OCI-LY1 (cell line): ENCODE measurements at regions not wholly inside any gene's neighbourhood (a gene's known extent, or its start where the extent isn't known, plus 50 kb on each side); places are given as distances from the start of the nearest gene placed in this dataset.

Experiments
- H2AFZ ChIP-seq: fragments of 200-600 bp; sonication (generic), shearing (Covaris generic); 2 replicates; pipeline ENCODE4 v1.6.0; 2014; ENCODE audit warnings: antibody characterized with exemption, mild to moderate bottlenecking, low read length
- H3F3A ChIP-seq: fragments of 200-600 bp; sonication (generic), shearing (Covaris generic); 2 replicates; pipeline ENCODE4 v1.6.0; 2014; ENCODE audit warnings: mild to moderate bottlenecking, antibody characterized with exemption, low read length, moderate library complexity; ENCODE audit not compliant: insufficient read depth
- H3K27ac ChIP-seq: fragments of 200-600 bp; sonication (generic); 2 replicates; pipeline ENCODE4 v1.5.1; 2014; ENCODE audit warnings: low read length, mixed run types, mild to moderate bottlenecking, low read depth; ENCODE audit not compliant: poor library complexity, severe bottlenecking
- H3K27me3 ChIP-seq: fragments of 200-600 bp; sonication (generic); 2 replicates; pipeline ENCODE4 v1.6.0; 2014; ENCODE audit warnings: antibody characterized with exemption, mild to moderate bottlenecking, low read length, moderate library complexity; ENCODE audit not compliant: insufficient read depth
- H3K36me3 ChIP-seq: fragments of 200-600 bp; sonication (generic); 2 replicates; pipeline ENCODE4 v1.6.1; 2014; ENCODE audit warnings: mild to moderate bottlenecking, antibody characterized with exemption, low read length, moderate library complexity, mixed read lengths; ENCODE audit not compliant: insufficient read depth
- H3K4me1 ChIP-seq: fragments of 200-600 bp; sonication (generic); 2 replicates; pipeline ENCODE4 v1.5.1; 2014; ENCODE audit warnings: mild to moderate bottlenecking, low read length, moderate library complexity; ENCODE audit not compliant: insufficient read depth, severe bottlenecking
- H3K4me2 ChIP-seq: fragments of 200-600 bp; sonication (generic), shearing (Covaris generic); 2 replicates; pipeline ENCODE4 v1.6.1; 2014; ENCODE audit warnings: low read length
- H3K4me3 ChIP-seq: fragments of 200-600 bp; sonication (generic); 2 replicates; pipeline ENCODE4 v1.5.1; 2014; ENCODE audit warnings: low read length, low read depth, mild to moderate bottlenecking, mixed read lengths; ENCODE audit not compliant: poor library complexity, severe bottlenecking
- H3K79me2 ChIP-seq: fragments of 200-600 bp; shearing (Covaris generic); 2 replicates; pipeline ENCODE4 v1.6.1; 2016; ENCODE audit warnings: mixed run types, low read length, mixed read lengths; ENCODE audit not compliant: insufficient read depth
- H3K9ac ChIP-seq: fragments of 200-600 bp; sonication (generic), shearing (Covaris generic); 2 replicates; pipeline ENCODE4 v1.6.1; 2014; ENCODE audit warnings: mild to moderate bottlenecking, low read length, mixed read lengths
- H3K9me2 ChIP-seq: fragments of 200-600 bp; sonication (generic), shearing (Covaris generic); 2 replicates; pipeline ENCODE4 v1.6.1; 2014; ENCODE audit warnings: low read depth, mild to moderate bottlenecking, low read length, mixed read lengths
- H3K9me3 ChIP-seq: fragments of 200-600 bp; shearing (Covaris generic); 2 replicates; pipeline ENCODE4 v1.6.1; 2014; ENCODE audit warnings: low read length, mixed read lengths
- H4K20me1 ChIP-seq: fragments of 200-600 bp; sonication (generic), shearing (Covaris generic); 2 replicates; pipeline ENCODE4 v1.6.0; 2016; ENCODE audit warnings: mild to moderate bottlenecking, low read length; ENCODE audit not compliant: insufficient read depth
- CTCF ChIP-seq: fragments of 200-600 bp; sonication (generic), shearing (Covaris generic); IDR thresholded peaks from 2 replicates; pipeline ENCODE4 v1.5.1; 2017; ENCODE audit warnings: mild to moderate bottlenecking, antibody characterized with exemption, low read length, moderate library complexity, mixed read lengths
- EZH2 ChIP-seq: fragments of 200-600 bp; sonication (generic), shearing (Covaris generic); IDR thresholded peaks from 2 replicates; pipeline ENCODE4 v1.8.0; 2017; ENCODE audit warnings: borderline replicate concordance, mixed run types, mild to moderate bottlenecking, antibody characterized with exemption, low read length, moderate library complexity, mixed read lengths

- H3K27me3 ChIP-seq = no peaks in the 10 kb centered on the region; the same call in 1 of the 2 replicates
- H3K79me2 ChIP-seq = no peaks in the 10 kb centered on the region
- H3K9ac ChIP-seq = no peak overlapping the region
- no peak overlapping the region for H3K27ac ChIP-seq
- H3K4me1 ChIP-seq = no peaks in the 10 kb centered on the region
- no peaks in the 10 kb centered on the region for H4K20me1 ChIP-seq
- H2AFZ ChIP-seq = no peak overlapping the region
- TF ChIP-seq EZH2 = no peak
- TF ChIP-seq CTCF = no peak
- H3K36me3 ChIP-seq = no peaks in the 10 kb centered on the region
- no peak overlapping the region for H3K4me3 ChIP-seq
- no peaks in the 10 kb centered on the region for H3K9me3 ChIP-seq
- no peaks in the 10 kb centered on the region for H3K9me2 ChIP-seq
- no peak overlapping the region for H3K4me2 ChIP-seq
- no peaks in the 10 kb centered on the region for H3F3A ChIP-seq
These were observed 1835.8 kb upstream of the TENM3 start for GRCh38 chr4:180407275-180407885.

DNA sequence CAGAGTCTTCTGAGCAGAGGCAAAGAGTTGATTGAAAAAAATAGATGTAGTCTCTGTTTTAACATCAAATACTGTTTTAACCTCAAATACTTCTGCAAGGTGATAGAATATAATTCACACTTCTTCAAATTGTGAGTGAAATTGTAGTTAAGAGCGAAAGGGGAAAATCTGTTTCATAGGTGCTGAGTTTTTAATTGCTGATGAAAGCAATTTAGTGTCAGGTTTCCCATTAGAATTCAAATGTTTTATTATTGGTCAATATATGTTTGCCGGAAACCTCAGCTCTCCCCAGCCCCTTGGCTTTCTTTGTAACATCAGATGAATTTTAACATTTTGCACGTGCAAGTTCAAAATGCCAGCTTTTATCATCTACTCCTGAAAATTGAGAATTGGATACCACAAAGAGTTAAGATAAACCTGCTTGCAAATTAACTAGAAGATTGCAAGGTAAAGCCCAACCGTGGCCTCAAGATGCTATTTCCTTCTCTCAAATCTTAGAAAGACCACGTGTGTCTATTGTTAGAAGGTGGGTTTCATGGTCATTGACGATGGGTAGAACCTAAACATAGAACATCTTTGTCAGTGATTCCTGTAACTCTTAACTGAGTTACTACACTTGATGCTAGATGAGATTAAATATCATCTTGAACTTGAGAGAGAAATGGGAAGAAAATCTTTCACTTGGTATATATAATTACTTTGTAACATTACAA, 1824.2 kb upstream of the TENM3 start:
- Histone ChIP-seq H3K4me2 (no peak overlapping the region), H3K79me2 (no peaks in the 10 kb centered on the region), H3K4me1 (no peaks in the 10 kb centered on the region), H4K20me1 (no peaks in the 10 kb centered on the region), H2AFZ (no peak overlapping the region), H3K36me3 (no peaks in the 10 kb centered on the region), H3K9ac (no peak overlapping the region), H3K9me2 (no peaks in the 10 kb centered on the region), H3K4me3 (no peak overlapping the region), H3F3A (no peaks in the 10 kb centered on the region), H3K27me3 (no peaks in the 10 kb centered on the region), H3K27ac (no peak overlapping the region), H3K9me3 (no peaks in the 10 kb centered on the region)
- TF ChIP-seq EZH2 (no peak), CTCF (no peak)

- Histone ChIP-seq H3K79me2 (no peaks in the 10 kb centered on the region), H3K27ac (no peak overlapping the region), H4K20me1 (no peaks in the 10 kb centered on the region), H3K9me2 (no peaks in the 10 kb centered on the region), H3K36me3 (no peaks in the 10 kb centered on the region), H3K27me3 (no peaks in the 10 kb centered on the region), H3K4me2 (no peak overlapping the region), H3K4me1 (no peaks in the 10 kb centered on the region), H3K9ac (no peak overlapping the region), H3K9me3 (no peaks in the 10 kb centered on the region), H3F3A (no peaks in the 10 kb centered on the region), H3K4me3 (no peak overlapping the region), H2AFZ (no peak overlapping the region)
- no peak for TF ChIP-seq CTCF
- no peak for TF ChIP-seq EZH2
These were observed 1820.1 kb upstream of the TENM3 start for GRCh38 chr4:180422989-180423711.
